Small intestine (tissue), 7 donors: ENCODE measurements at regions not wholly inside any gene's neighbourhood (a gene's known extent, or its start where the extent isn't known, plus 50 kb on each side); places are given as distances from the start of the nearest gene placed in this dataset.

ENCODE experiments used
- DNase-seq, 2 donors: peaks; one replicate each; pipeline versions ENCODE4 v3.0.0 to v3.0.0-alpha.2; 2013
- FAIRE-seq: peaks from 2 replicates; lab custom pipeline; 2012; peaks lifted over from hg19 to GRCh38; lab: Jason Lieb, UNC
- H3K27ac ChIP-seq, 3 donors: one replicate each; pipeline ENCODE4 v1.5.1; 2013; ENCODE audit warnings: low read length in 2 of 3, mild to moderate bottlenecking in 2 of 3, control low read depth in 1 of 3, inconsistent platforms in 1 of 3, low read depth in 1 of 3, moderate library complexity in 1 of 3
- H3K27me3 ChIP-seq, 3 donors: one replicate each; pipeline ENCODE4 v1.6.1; 2013; ENCODE audit warnings: low read length in 3 of 3, inconsistent platforms in 1 of 3; ENCODE audit not compliant: control insufficient read depth in 3 of 3, insufficient read depth in 3 of 3
- H3K36me3 ChIP-seq, 3 donors: one replicate each; pipeline ENCODE4 v1.6.1; 2013; ENCODE audit warnings: low read length in 3 of 3, inconsistent platforms in 1 of 3, low read depth in 1 of 3, mild to moderate bottlenecking in 1 of 3, moderate library complexity in 1 of 3; ENCODE audit not compliant: control insufficient read depth in 3 of 3, insufficient read depth in 2 of 3
- H3K4me1 ChIP-seq, 3 donors: one replicate each; pipeline ENCODE4 v1.6.1; 2013; ENCODE audit warnings: low read length in 2 of 3, inconsistent platforms in 1 of 3, low read depth in 1 of 3, mild to moderate bottlenecking in 1 of 3, moderate library complexity in 1 of 3; ENCODE audit not compliant: control insufficient read depth in 3 of 3, insufficient read depth in 2 of 3
- H3K4me3 ChIP-seq, 3 donors: one replicate each; pipeline ENCODE4 v1.5.1; 2013; ENCODE audit warnings: low read length in 3 of 3, control low read depth in 1 of 3, inconsistent platforms in 1 of 3, low read depth in 1 of 3, mild to moderate bottlenecking in 1 of 3, moderate library complexity in 1 of 3
- H3K9me3 ChIP-seq, 2 donors: one replicate each; pipeline ENCODE4 v1.6.1; 2013; ENCODE audit warnings: low read depth in 1 of 2, low read length in 1 of 2; ENCODE audit not compliant: control insufficient read depth in 2 of 2, insufficient read depth in 1 of 2
- WGBS, 3 donors: extraction: QIAGEN DNeasy Blood & Tissue Kit; methylation state at CpG; one replicate each; pipeline ENCODE4 v1.1.7; 2013; 5-methylcytosine and 5-hydroxymethylcytosine counted together
- donor health status: healthy with polysubstance abuse.
- donor health status: control.
- donor health status: control.
- donor health status: Bipolar disorder and iron deficiency.
- donor health status: healthy.

DNA sequence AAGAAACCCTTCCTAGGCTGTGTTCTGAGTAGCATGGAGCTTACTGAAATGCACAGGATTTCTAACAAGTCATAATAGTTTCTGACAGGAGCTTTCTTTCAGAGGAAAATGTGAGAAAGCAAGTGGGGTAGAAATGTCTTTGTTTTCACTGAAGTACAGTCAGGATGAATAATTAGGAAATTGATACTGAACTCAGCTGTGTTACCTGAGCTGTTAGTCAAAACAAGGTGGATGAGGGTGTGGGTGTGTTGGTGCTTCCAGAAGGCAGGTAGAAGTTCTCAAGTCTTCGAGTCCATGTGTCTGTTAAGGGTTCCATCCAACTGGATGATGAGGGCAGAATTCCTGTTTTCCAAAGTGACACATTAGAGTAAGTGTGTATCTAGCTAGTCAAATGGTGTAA is 122.4 kb downstream of the BASP1 start:
- Histone ChIP-seq H3K9me3 (peaks cover 0 to 4% of the 10 kb centered on the region in 2 donors), H3K36me3 (no peaks in the 10 kb centered on the region), H3K27ac (no peak overlapping the region), H3K4me3 (no peak overlapping the region), H3K4me1 (no peaks in the 10 kb centered on the region), H3K27me3 (no peaks in the 10 kb centered on the region)
- FAIRE-seq (no peak), DNase-seq (no peak)
- 68 to 94% (median 80%) methylated on average over 1 of the region's 1 CpG for WGBS, 3 donors

DNA sequence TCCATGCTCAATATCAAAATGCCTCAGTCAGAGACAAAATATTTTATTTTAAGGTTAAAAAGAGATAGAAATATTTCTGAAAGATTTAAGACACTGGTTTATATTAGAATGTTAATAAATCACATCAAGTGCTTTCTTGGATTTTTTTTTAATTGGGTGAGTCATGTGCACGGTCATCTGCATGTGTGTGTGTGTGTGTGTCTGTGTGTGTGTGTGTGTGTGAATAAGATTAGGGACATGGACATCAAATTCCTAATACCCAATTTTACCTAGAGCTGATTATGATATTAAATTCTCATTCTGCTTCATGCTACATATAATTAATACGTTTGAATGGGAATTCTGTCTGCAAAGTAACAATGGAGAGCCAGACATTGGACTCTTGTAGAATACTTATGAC is 122.9 kb downstream of the BASP1 start:
- Histone ChIP-seq H3K27me3 (no peaks in the 10 kb centered on the region), H3K9me3 (peaks cover 0 to 4% of the 10 kb centered on the region in 2 donors), H3K36me3 (no peaks in the 10 kb centered on the region), H3K4me3 (no peak overlapping the region), H3K4me1 (no peaks in the 10 kb centered on the region), H3K27ac (no peak overlapping the region)
- FAIRE-seq = no peak
- no peak for DNase-seq
- WGBS, 3 donors = 37 to 53% (median 48%) methylated on average over 2 of the region's 2 CpGs

- WGBS, 3 donors = 15 to 35% (median 21%) methylated on average over 1 of the region's 1 CpG
- no peak overlapping the region for H3K4me3 ChIP-seq
- H3K27ac ChIP-seq = no peak overlapping the region
- no peaks in the 10 kb centered on the region for H3K27me3 ChIP-seq
- no peak for DNase-seq
- no peaks in the 10 kb centered on the region for H3K4me1 ChIP-seq
- peaks cover 0 to 4% of the 10 kb centered on the region in 2 donors for H3K9me3 ChIP-seq
- no peak for FAIRE-seq
- H3K36me3 ChIP-seq = no peaks in the 10 kb centered on the region
These were observed 123.4 kb downstream of the BASP1 start for GRCh38 chr5:17340819-17341218.

GRCh38 chr5:17343675-17344074 is 126.2 kb downstream of the BASP1 start:
- 20 to 32% (median 25%) methylated on average over 2 of the region's 2 CpGs for WGBS, 3 donors
- DNase-seq = peak in 1 of 2 donors; percentile 41
- FAIRE-seq = no peak
- no peak overlapping the region for H3K27ac ChIP-seq
- H3K4me3 ChIP-seq = no peak overlapping the region
- H3K36me3 ChIP-seq = no peaks in the 10 kb centered on the region
- no peaks in the 10 kb centered on the region for H3K9me3 ChIP-seq
- H3K4me1 ChIP-seq = no peaks in the 10 kb centered on the region
- no peaks in the 10 kb centered on the region for H3K27me3 ChIP-seq

GRCh38 chr5:17346811-17347210 is 129.4 kb downstream of the BASP1 start:
- Histone ChIP-seq H3K4me3 (no peak overlapping the region), H3K4me1 (no peaks in the 10 kb centered on the region), H3K36me3 (no peaks in the 10 kb centered on the region), H3K9me3 (no peaks in the 10 kb centered on the region), H3K27ac (no peak overlapping the region), H3K27me3 (no peaks in the 10 kb centered on the region)
- DNase-seq (no peak), FAIRE-seq (no peak)
- WGBS, 3 donors = 58 to 69% (median 61%) methylated on average over 2 of the region's 2 CpGs

DNA sequence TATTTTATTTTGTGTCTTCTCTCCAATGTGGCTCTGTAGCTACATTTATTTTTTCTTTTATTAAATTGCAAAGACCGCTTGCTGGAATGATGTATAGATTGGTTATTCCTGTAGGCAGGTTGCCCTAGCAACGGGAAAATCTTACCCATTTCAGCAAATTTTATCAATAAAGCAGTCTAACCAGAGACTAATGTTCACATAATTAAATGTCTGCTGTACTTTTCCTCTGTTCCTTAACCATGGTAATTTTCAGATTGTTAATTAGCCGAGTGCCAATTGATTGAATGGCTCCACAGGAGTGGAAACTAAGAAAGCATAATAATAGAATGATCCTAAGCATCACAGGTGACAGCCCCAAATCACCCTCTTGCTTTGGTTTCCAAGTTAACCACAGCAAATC is 134.8 kb downstream of the BASP1 start:
- Histone ChIP-seq H3K27me3 (no peaks in the 10 kb centered on the region), H3K27ac (no peak overlapping the region), H3K36me3 (no peaks in the 10 kb centered on the region), H3K4me3 (no peak overlapping the region), H3K9me3 (peaks cover 0 to under 1% of the 10 kb centered on the region in 2 donors), H3K4me1 (no peaks in the 10 kb centered on the region)
- DNase-seq (no peak), FAIRE-seq (no peak)
- WGBS, 3 donors = 56 to 73% (median 67%) methylated on average over 3 of the region's 3 CpGs

GRCh38 chr5:17354265-17354664 is 136.8 kb downstream of the BASP1 start:
- no peak overlapping the region for H3K4me3 ChIP-seq
- H3K9me3 ChIP-seq = peaks cover 0 to 4% of the 10 kb centered on the region in 2 donors
- H3K27me3 ChIP-seq = no peaks in the 10 kb centered on the region
- WGBS, 3 donors = 95 to 98% (median 96%) methylated on average over 32 of the region's 32 CpGs
- H3K4me1 ChIP-seq = no peaks in the 10 kb centered on the region
- no peak for FAIRE-seq
- no peak overlapping the region for H3K27ac ChIP-seq
- no peak for DNase-seq
- H3K36me3 ChIP-seq = no peaks in the 10 kb centered on the region

DNA sequence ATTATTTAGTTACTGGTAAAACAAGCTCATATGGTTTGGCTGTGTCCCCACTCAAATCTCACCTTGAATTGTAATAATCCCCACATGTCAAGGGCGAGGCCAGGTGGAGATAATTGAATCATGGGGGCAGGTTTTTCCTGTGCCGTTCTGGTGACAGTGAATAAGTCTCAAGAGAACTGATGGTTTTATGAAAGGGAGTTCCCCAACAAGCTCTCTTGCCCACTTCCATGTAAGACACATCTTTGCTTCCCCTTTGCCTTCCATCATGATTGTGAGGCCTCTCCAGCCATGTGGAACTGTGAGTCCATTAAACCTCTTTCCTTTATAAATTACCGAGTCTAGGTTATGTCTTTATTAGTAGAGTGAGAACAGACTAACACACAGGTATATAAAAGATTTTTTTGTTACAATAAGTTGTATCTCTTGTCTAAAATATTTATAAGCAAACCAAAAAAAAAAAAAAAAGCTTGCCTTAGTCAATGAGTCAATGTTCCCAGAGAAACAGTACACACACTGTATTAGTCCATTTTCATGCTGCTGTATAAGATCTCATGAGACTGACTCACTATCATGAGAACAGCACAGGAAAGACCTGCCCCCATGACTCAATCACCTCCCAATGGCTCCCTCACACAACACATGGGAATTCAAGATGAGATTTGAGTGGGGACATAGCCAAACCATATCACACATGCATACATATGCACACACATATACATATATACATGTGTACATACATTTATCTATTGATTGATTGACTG is 138.3 kb downstream of the BASP1 start:
- peaks cover 0 to 4% of the 10 kb centered on the region in 2 donors for H3K9me3 ChIP-seq
- FAIRE-seq (no peak), DNase-seq (no peak)
- no peak overlapping the region for H3K27ac ChIP-seq
- no peaks in the 10 kb centered on the region for H3K36me3 ChIP-seq
- no peak overlapping the region for H3K4me3 ChIP-seq
- H3K27me3 ChIP-seq = no peaks in the 10 kb centered on the region
- WGBS, 3 donors = 58 to 80% (median 66%) methylated on average over 3 of the region's 3 CpGs
- H3K4me1 ChIP-seq = no peaks in the 10 kb centered on the region

- DNase-seq (no peak), FAIRE-seq (no peak)
- Histone ChIP-seq H3K4me3 (no peak overlapping the region), H3K36me3 (no peaks in the 10 kb centered on the region), H3K9me3 (peaks cover 0 to 4% of the 10 kb centered on the region in 2 donors), H3K4me1 (no peaks in the 10 kb centered on the region), H3K27me3 (no peaks in the 10 kb centered on the region), H3K27ac (no peak overlapping the region)
- 31 to 55% (median 33%) methylated on average over 1 of the region's 1 CpG for WGBS, 3 donors
These were observed 139.1 kb downstream of the BASP1 start for GRCh38 chr5:17356551-17356950.
